ENCODE measurements at regions not wholly inside any gene's neighbourhood (a gene's known extent, or its start where the extent isn't known, plus 50 kb on each side); places are given as distances from the start of the nearest gene placed in this dataset.
A peak's percentile ranks its signal among the peaks of the same experiment; 100 is the strongest.

DNA sequence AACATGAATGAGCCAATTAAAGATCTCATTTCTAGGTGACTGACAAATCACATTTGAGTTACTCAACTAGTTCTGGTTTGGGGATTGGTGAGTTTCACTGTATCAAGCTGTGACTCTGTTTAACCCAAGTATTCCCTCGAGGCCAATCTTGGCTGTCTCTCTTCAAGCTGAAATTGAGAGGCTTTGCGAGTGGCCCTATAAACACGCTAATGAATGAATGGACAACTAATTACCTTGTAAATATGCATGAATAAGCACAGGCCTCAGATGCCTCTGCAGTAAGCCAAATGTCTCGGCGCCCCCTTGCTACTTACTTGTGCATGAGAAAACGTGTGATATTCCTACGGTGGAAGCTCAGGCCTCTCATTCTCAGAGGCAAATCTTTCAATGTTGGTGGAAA is 450.3 kb upstream of the PSMD7 start:
- TF ChIP-seq, protein P1, sequence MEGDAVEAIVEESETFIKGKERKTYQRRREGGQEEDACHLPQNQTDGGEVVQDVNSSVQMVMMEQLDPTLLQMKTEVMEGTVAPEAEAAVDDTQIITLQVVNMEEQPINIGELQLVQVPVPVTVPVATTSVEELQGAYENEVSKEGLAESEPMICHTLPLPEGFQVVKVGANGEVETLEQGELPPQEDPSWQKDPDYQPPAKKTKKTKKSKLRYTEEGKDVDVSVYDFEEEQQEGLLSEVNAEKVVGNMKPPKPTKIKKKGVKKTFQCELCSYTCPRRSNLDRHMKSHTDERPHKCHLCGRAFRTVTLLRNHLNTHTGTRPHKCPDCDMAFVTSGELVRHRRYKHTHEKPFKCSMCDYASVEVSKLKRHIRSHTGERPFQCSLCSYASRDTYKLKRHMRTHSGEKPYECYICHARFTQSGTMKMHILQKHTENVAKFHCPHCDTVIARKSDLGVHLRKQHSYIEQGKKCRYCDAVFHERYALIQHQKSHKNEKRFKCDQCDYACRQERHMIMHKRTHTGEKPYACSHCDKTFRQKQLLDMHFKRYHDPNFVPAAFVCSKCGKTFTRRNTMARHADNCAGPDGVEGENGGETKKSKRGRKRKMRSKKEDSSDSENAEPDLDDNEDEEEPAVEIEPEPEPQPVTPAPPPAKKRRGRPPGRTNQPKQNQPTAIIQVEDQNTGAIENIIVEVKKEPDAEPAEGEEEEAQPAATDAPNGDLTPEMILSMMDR (IDR thresholded peaks at IDR 0.05; ENCODE audit: low read depth, low read length) = peak; percentile 41
- no peak for TF ChIP-seq EZH2phosphoT487 (IDR thresholded peaks at IDR 0.05; ENCODE audit: low read depth)
